ENCODE measurements at regions not wholly inside any gene's neighbourhood (a gene's known extent, or its start where the extent isn't known, plus 50 kb on each side); places are given as distances from the start of the nearest gene placed in this dataset.

GRCh38 chr15:61319892-61320291, 90.8 kb upstream of the RORA start:
- Histone ChIP-seq H3K4ac (ENCODE audit: low read depth, low read length) (no peak overlapping the region), H3K79me1 (ENCODE audit: insufficient read depth, low read depth, low read length, poor library complexity, severe bottlenecking) (no peaks in the 10 kb centered on the region), H2AFZ (ENCODE audit: low read length) (no peak overlapping the region), H4K5ac (ENCODE audit: insufficient read length, low read depth, low read length) (no peak overlapping the region), H3K9ac (ENCODE audit: extremely low read depth, insufficient read length, low read length) (no peak overlapping the region), H3K18ac (ENCODE audit: insufficient read length, low read depth, low read length) (no peak overlapping the region), H3K4me1 (ENCODE audit: insufficient read depth, low read length) (peaks cover 2% of the 10 kb centered on the region; the same call in 1 of the 2 replicates), H3K14ac (ENCODE audit: insufficient read depth, low read length) (no peak overlapping the region), H3K27ac (ENCODE audit: insufficient read length, low read depth, low read length) (no peak overlapping the region), H3K56ac (ENCODE audit: insufficient read length, low read depth, low read length) (no peak overlapping the region), H3K27me3 (ENCODE audit: insufficient read depth, low read length) (no peaks in the 10 kb centered on the region), H4K20me1 (ENCODE audit: control insufficient read depth, insufficient read depth, insufficient read length) (no peaks in the 10 kb centered on the region), H3K23me2 (ENCODE audit: insufficient read length, low read depth, low read length, poor library complexity, severe bottlenecking) (no peaks in the 10 kb centered on the region), H2BK120ac (ENCODE audit: low read depth, low read length, poor library complexity, severe bottlenecking) (no peak overlapping the region), H3K4me2 (ENCODE audit: insufficient read depth, insufficient read length, low read length) (no peak overlapping the region), H3K23ac (ENCODE audit: insufficient read length, low read depth, low read length) (no peak overlapping the region), H2BK20ac (ENCODE audit: low read depth, low read length, poor library complexity, severe bottlenecking) (no peak overlapping the region), H2AK5ac (ENCODE audit: insufficient read length, low read length) (no peak overlapping the region), H2BK15ac (ENCODE audit: low read depth, low read length) (no peak overlapping the region), H3T11ph (ENCODE audit: low read length) (no peak overlapping the region), H4K8ac (replicated peaks; ENCODE audit: insufficient read length, low read depth, low read length) (no peak overlapping the region), H2BK5ac (ENCODE audit: insufficient read length, low read length) (no peak overlapping the region), H4K91ac (ENCODE audit: insufficient read length, low read depth, low read length) (no peak overlapping the region), H2BK12ac (ENCODE audit: insufficient read length, low read depth, low read length) (no peak overlapping the region), H3K79me2 (ENCODE audit: insufficient read depth, low read length) (no peaks in the 10 kb centered on the region), H3K9me3 (ENCODE audit: control insufficient read depth, low read depth, low read length) (no peaks in the 10 kb centered on the region)
- DNase-seq = no peak
- TF ChIP-seq CTCF (conservative IDR thresholded peaks at IDR 0.05) = no peak
- Mint-ChIP-seq H3K9me3 (peaks cover 4 to 15% of the 10 kb centered on the region in 2 experiments), H3K27me3 (ENCODE audit: low read depth) (peaks cover 1% of the 10 kb centered on the region; the same call in 1 of the 2 replicates), H3K4me3 (no peak overlapping the region), H3K36me3 (ENCODE audit: insufficient read depth in 1 of 3, low read depth in 3 of 3) (peaks cover 5 to 6% (median 5%) of the 10 kb centered on the region in 3 experiments; a peak in 5 of 7 replicates), H3K27ac (0 out of 7 replicates have a peak overlapping the region, but pooled peaks of 1 of the 3 experiments have one; percentile 23), H3K4me1 (no peaks in the 10 kb centered on the region; a peak in 2 of 4 replicates)
- no CpG with 5 or more reads among the region's 2 CpGs for WGBS (ENCODE audit: extremely low coverage, insufficient read length, low lambda C conversion rate)
